Spleen (tissue), 11 donors: ENCODE measurements at regions not wholly inside any gene's neighbourhood (a gene's known extent, or its start where the extent isn't known, plus 50 kb on each side); places are given as distances from the start of the nearest gene placed in this dataset.

ENCODE experiments used
- DNase-seq: peaks from one replicate; pipeline ENCODE4 v3.0.0-alpha.2; 2020
- H3K27ac ChIP-seq, 8 donors: fragments of 200-600 bp; sonication (generic) in 7 of 8; 1 replicate in 4 of 8; 2 replicates in 4 of 8; pipeline versions ENCODE4 v1.5.0 to v1.8.0; 2016 to 2021; ENCODE audit warnings: inconsistent platforms in 4 of 8, mild to moderate bottlenecking in 4 of 8, moderate library complexity in 1 of 8
- H3K27me3 ChIP-seq, 7 donors: fragments of 200-600 bp; sonication (generic) in 6 of 7; replicated peaks in 1 of 7; 1 replicate in 4 of 7; 2 replicates in 3 of 7; pipeline versions ENCODE4 v1.5.0 to v1.8.0; 2016 to 2021; ENCODE audit warnings: inconsistent platforms in 3 of 7, mild to moderate bottlenecking in 1 of 7
- H3K36me3 ChIP-seq, 6 donors: fragments of 200-600 bp; sonication (generic) in 5 of 6; 1 replicate in 4 of 6; 2 replicates in 2 of 6; pipeline versions ENCODE4 v1.5.0 to v1.8.0; 2016 to 2021; ENCODE audit warnings: inconsistent platforms in 2 of 6
- H3K4me1 ChIP-seq, 6 donors: fragments of 200-600 bp; sonication (generic) in 5 of 6; 1 replicate in 3 of 6; 2 replicates in 3 of 6; pipeline versions ENCODE4 v1.5.0 to v1.8.0; 2016 to 2021; ENCODE audit warnings: inconsistent platforms in 3 of 6
- H3K4me3 ChIP-seq, 8 donors: fragments of 200-600 bp; sonication (generic) in 7 of 8; 1 replicate in 4 of 8; 2 replicates in 4 of 8; pipeline versions ENCODE4 v1.5.0 to v1.8.0; 2016 to 2021; ENCODE audit warnings: inconsistent platforms in 4 of 8, mild to moderate bottlenecking in 4 of 8, moderate library complexity in 2 of 8
- H3K9me3 ChIP-seq, 8 donors: fragments of 200-600 bp; sonication (generic) in 7 of 8; 1 replicate in 4 of 8; 2 replicates in 4 of 8; pipeline versions ENCODE4 v1.5.0 to v1.8.0; 2016 to 2021; ENCODE audit warnings: inconsistent platforms in 4 of 8
- POLR2A ChIP-seq, 3 donors: fragments of 450-650 bp; IDR thresholded peaks; one replicate each; pipeline ENCODE4 v1.5.1; 2017; ENCODE audit warnings: antibody characterized with exemption in 3 of 3, mild to moderate bottlenecking in 1 of 3
- POLR2AphosphoS5 ChIP-seq, 3 donors: sonication (generic); formaldehyde crosslinking; IDR thresholded peaks; one replicate each; pipeline ENCODE4 v1.5.1; 2017; ENCODE audit warnings: antibody characterized with exemption in 3 of 3
- WGBS, 5 donors: extraction: QIAGEN DNeasy Blood & Tissue Kit in 3 of 5; methylation state at CpG; one replicate each; pipeline versions ENCODE4 v1.1.5 to v1.1.7; 2013 to 2018; 5-methylcytosine and 5-hydroxymethylcytosine counted together
- intact Hi-C: fragments of 100-400 bp; cut with DNase I; formaldehyde crosslinking; loops from one replicate; pipeline ENCODE4 v1.15.0; 2023; ENCODE audit warnings: low total_unique reads
- TF ChIP-seq, protein P1 (sequence below), 11 experiments: fragments of 200-600 bp in 7 of 11; fragments of 450-650 bp in 4 of 11; sonication (generic) in 4 of 11; IDR thresholded peaks in 8 of 11; conservative IDR thresholded peaks in 3 of 11; 1 replicate in 7 of 11; 2 replicates in 4 of 11; pipeline versions ENCODE4 v1.4.0 to v1.8.0; 2016 to 2021; ENCODE audit warnings: antibody characterized with exemption in 11 of 11, inconsistent platforms in 4 of 11, mild to moderate bottlenecking in 1 of 11
- donor health status: healthy with polysubstance abuse.
- donor health status: DM: no; HTN: no; CAD: no; lungs with moderate emphysema.
- donor health status: DM: no; HTN: no; CAD: no.
- donor health status: Bipolar disorder and iron deficiency.
- donor health status: healthy.
- donor health status: DM: no; HTN: no; CAD: no.
- donor health status: DM: yes; HTN: yes; CAD: no.

DNA sequence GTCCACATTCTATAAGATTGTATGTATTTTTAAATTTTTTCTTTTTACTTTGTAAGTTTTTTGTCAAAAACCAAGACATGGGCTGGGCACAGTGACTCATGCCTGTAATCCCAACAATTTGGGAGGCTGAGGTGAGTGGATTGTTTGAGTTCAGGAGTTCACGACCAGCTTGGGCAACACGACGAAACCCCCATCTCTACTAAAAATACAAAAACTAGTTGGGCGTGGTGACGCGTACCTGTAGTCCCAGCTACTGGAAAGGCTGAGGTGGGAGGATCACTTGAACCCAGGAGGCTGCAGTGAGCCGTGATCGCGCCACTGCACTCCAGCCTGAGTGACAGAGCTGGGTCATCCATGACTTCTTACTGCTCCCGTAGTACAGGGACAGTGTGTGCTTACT is 84.8 kb upstream of the PRDM11 start:
- TF ChIP-seq, protein P1, sequence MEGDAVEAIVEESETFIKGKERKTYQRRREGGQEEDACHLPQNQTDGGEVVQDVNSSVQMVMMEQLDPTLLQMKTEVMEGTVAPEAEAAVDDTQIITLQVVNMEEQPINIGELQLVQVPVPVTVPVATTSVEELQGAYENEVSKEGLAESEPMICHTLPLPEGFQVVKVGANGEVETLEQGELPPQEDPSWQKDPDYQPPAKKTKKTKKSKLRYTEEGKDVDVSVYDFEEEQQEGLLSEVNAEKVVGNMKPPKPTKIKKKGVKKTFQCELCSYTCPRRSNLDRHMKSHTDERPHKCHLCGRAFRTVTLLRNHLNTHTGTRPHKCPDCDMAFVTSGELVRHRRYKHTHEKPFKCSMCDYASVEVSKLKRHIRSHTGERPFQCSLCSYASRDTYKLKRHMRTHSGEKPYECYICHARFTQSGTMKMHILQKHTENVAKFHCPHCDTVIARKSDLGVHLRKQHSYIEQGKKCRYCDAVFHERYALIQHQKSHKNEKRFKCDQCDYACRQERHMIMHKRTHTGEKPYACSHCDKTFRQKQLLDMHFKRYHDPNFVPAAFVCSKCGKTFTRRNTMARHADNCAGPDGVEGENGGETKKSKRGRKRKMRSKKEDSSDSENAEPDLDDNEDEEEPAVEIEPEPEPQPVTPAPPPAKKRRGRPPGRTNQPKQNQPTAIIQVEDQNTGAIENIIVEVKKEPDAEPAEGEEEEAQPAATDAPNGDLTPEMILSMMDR (IDR thresholded peaks at IDR 0.05 in 8 of 11, conservative IDR thresholded peaks at IDR 0.05 in 3 of 11): no peak
- TF ChIP-seq POLR2AphosphoS5 (IDR thresholded peaks at IDR 0.05): no peak
- Histone ChIP-seq H3K4me3 (no peak overlapping the region), H3K27me3 (no peaks in the 10 kb centered on the region), H3K4me1 (peaks cover 0 to 15% (median 3%) of the 10 kb centered on the region in 6 donors), H3K9me3 (peaks cover 0 to 23% (median 15%) of the 10 kb centered on the region in 8 donors), H3K27ac (no peak overlapping the region), H3K36me3 (no peaks in the 10 kb centered on the region)
- WGBS, 5 donors: 89 to 94% (median 93%) methylated on average over 9 to 10 of the region's 10 CpGs
- intact Hi-C loops: no loop called here
- DNase-seq: no peak

DNA sequence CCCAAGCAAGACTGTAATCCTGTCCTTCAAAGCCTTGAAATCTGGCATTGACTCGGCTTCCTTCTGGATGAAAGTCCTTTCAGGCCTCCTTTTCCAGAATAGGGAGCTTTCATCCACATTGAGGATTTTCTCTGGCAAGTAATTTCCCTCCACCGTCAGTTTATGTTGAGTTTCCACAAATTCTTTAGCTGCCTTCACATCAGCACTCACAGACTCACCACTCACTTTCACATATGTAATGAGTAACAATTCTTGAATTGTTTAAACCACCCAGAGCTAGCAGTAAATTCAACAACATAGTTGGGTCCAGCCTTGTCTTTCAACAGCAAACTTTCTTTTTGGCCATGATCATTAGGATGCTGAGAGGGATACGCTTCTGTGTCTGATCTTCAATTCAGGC is 84.3 kb upstream of the PRDM11 start:
- no peak for DNase-seq
- H3K4me3 ChIP-seq: no peak overlapping the region
- H3K4me1 ChIP-seq: peaks cover 0 to 15% (median 3%) of the 10 kb centered on the region in 6 donors
- H3K27me3 ChIP-seq: no peaks in the 10 kb centered on the region
- intact Hi-C loops: no loop called here
- peaks cover 0 to 27% (median 15%) of the 10 kb centered on the region in 8 donors for H3K9me3 ChIP-seq
- H3K27ac ChIP-seq: no peak overlapping the region
- H3K36me3 ChIP-seq: no peaks in the 10 kb centered on the region
- 77 to 91% (median 88%) methylated on average over 3 of the region's 3 CpGs for WGBS, 5 donors
- no peak for TF ChIP-seq POLR2A (IDR thresholded peaks at IDR 0.05)

DNA sequence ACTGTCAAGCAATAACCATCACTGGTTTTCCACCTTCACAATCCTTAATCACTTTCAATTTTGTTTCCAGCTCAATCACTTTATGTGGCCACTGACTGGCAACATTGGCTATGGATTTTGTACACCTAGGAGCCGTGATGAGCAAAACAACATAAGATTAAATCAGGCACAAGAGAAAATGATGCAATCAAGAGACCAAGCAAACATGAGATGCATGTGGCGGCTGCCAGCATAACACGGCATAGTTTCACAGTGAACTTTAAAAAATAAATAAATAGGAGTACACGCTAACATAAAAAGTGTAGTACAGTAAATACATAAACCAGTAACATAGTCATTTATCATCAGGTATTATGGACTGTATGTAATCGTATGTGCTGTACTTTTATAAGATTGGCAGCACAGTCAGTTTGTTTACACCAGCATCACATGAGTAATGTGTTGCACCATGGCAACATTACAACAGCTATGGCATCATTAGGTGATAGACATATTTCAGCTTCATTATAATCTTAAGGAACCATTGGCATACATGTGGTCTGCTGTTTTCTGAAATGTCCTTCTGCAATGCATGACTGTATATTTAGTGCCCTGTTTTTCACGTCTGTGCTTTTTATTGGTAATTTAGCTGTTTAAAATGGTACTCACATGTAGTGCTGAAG is 83.3 kb upstream of the PRDM11 start:
- H3K27me3 ChIP-seq: no peaks in the 10 kb centered on the region
- intact Hi-C loops: no loop called here
- peaks cover 0 to 12% (median 1%) of the 10 kb centered on the region in 6 donors for H3K4me1 ChIP-seq
- H3K27ac ChIP-seq: no peak overlapping the region
- no peak overlapping the region for H3K4me3 ChIP-seq
- 93 to 97% (median 94%) methylated on average over 6 of the region's 6 CpGs for WGBS, 5 donors
- TF ChIP-seq, protein P1 (IDR thresholded peaks at IDR 0.05 in 8 of 11, conservative IDR thresholded peaks at IDR 0.05 in 3 of 11): no peak
- TF ChIP-seq POLR2AphosphoS5 (IDR thresholded peaks at IDR 0.05): no peak
- TF ChIP-seq POLR2A (IDR thresholded peaks at IDR 0.05): no peak
- no peak for DNase-seq
- no peaks in the 10 kb centered on the region for H3K36me3 ChIP-seq
- H3K9me3 ChIP-seq: peaks cover 0 to 27% (median 15%) of the 10 kb centered on the region in 8 donors

DNA sequence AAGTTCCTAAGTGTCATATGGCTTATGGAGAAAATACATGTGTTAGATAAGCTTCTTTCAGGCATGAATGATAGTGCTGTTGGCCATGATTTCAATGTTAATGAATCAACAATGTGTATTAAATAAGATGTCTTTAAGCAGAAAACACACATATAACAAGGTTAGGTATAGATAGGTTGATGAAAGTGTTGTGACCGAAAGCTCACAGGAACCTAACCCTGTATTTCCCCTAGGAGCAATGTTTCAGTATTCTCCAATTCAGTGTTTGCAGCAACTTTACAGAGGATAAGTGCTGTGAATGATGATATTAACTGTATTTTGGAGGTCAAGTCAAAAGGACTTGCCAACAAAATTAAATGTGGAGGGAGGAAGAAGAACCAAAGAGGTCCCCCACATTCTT is 82.8 kb upstream of the PRDM11 start:
- Histone ChIP-seq H3K27ac (no peak overlapping the region), H3K4me3 (no peak overlapping the region), H3K9me3 (peaks cover 0 to 27% (median 15%) of the 10 kb centered on the region in 8 donors), H3K4me1 (peaks cover 0 to 7% (median 0%) of the 10 kb centered on the region in 6 donors), H3K27me3 (no peaks in the 10 kb centered on the region), H3K36me3 (no peaks in the 10 kb centered on the region)
- DNase-seq: no peak
- WGBS, 5 donors: 97 to 100% (median 97%) methylated on average over 1 of the region's 1 CpG
- intact Hi-C loops: no loop called here
- TF ChIP-seq, protein P1 (IDR thresholded peaks at IDR 0.05 in 8 of 11, conservative IDR thresholded peaks at IDR 0.05 in 3 of 11): no peak
- no peak for TF ChIP-seq POLR2AphosphoS5 (IDR thresholded peaks at IDR 0.05)
